Adrenal gland (tissue), 5 donors: ENCODE measurements at regions not wholly inside any gene's neighbourhood (a gene's known extent, or its start where the extent isn't known, plus 50 kb on each side); places are given as distances from the start of the nearest gene placed in this dataset.

Experiments
- CTCF ChIP-seq, 6 experiments: fragments of 450-650 bp in 4 of 6; fragments of 200-600 bp in 2 of 6; sonication (generic) in 1 of 6; IDR thresholded peaks; 1 replicate in 5 of 6; 2 replicates in 1 of 6; pipeline versions ENCODE4 v1.5.1 to v1.8.0; 2016 to 2021; ENCODE audit warnings: antibody characterized with exemption in 6 of 6, mild to moderate bottlenecking in 2 of 6, moderate library complexity in 1 of 6
- POLR2A ChIP-seq, 2 donors: fragments of 450-650 bp; IDR thresholded peaks; one replicate each; pipeline ENCODE4 v1.6.1; 2017; ENCODE audit warnings: antibody characterized with exemption in 2 of 2, mild to moderate bottlenecking in 2 of 2, moderate library complexity in 1 of 2
- donor health status: DM: no; HTN: no; CAD: no.

- no peak for TF ChIP-seq CTCF (IDR thresholded peaks at IDR 0.05)
- TF ChIP-seq POLR2A (IDR thresholded peaks at IDR 0.05) = no peak
Measured at GRCh38 chr10:3986493-3987142, 201.6 kb upstream of the KLF6 start.
